Lung (tissue), 11 donors: ENCODE measurements at regions not wholly inside any gene's neighbourhood (a gene's known extent, or its start where the extent isn't known, plus 50 kb on each side); places are given as distances from the start of the nearest gene placed in this dataset.
"Not testable (repeated sequence)": the region's sequence is repeated elsewhere in the genome, so short reads cannot be mapped to it uniquely, and the experiment has no call there.

Experiments
- ATAC-seq: fragments of 200-7000 bp; cut with Tn5 transposase; one replicate; pipeline ENCODE4 v1.9.1; 2020; ENCODE audit warnings: moderate number of reproducible peaks; ENCODE audit not compliant: insufficient read depth, low FRiP score
- DNase-seq, 3 donors: peaks; one replicate each; pipeline ENCODE4 v3.0.0-alpha.2; 2013 to 2017
- H3K27ac ChIP-seq, 2 donors: one replicate each; pipeline ENCODE4 v1.5.1; 2013; ENCODE audit warnings: mild to moderate bottlenecking in 2 of 2, moderate library complexity in 2 of 2, control low read depth in 1 of 2, inconsistent platforms in 1 of 2, low read depth in 1 of 2, low read length in 1 of 2
- H3K27me3 ChIP-seq, 3 donors: one replicate each; pipeline ENCODE4 v1.5.1; 2013; ENCODE audit warnings: low read length in 2 of 3; ENCODE audit not compliant: control insufficient read depth in 3 of 3, insufficient read depth in 3 of 3
- H3K36me3 ChIP-seq, 4 donors: one replicate each; pipeline ENCODE4 v1.5.1; 2013; ENCODE audit warnings: low read length in 4 of 4, mild to moderate bottlenecking in 1 of 4, moderate library complexity in 1 of 4; ENCODE audit not compliant: control insufficient read depth in 4 of 4, insufficient read depth in 4 of 4
- H3K4me1 ChIP-seq, 5 donors: one replicate each; pipeline ENCODE4 v1.5.1; 2013; ENCODE audit warnings: low read length in 5 of 5, mild to moderate bottlenecking in 2 of 5, moderate library complexity in 1 of 5; ENCODE audit not compliant: control insufficient read depth in 5 of 5, insufficient read depth in 5 of 5
- H3K4me3 ChIP-seq: one replicate; pipeline ENCODE4 v1.5.1; 2013; ENCODE audit warnings: mild to moderate bottlenecking, control low read depth, moderate library complexity
- H3K9ac ChIP-seq, 2 donors: one replicate each; pipeline ENCODE4 v1.5.1; 2013; ENCODE audit warnings: low read length in 2 of 2, control low read depth in 1 of 2; ENCODE audit not compliant: insufficient read depth in 1 of 2
- H3K9me3 ChIP-seq, 4 donors: one replicate each; pipeline ENCODE4 v1.5.1; 2013; ENCODE audit warnings: low read length in 3 of 4, mild to moderate bottlenecking in 1 of 4, moderate library complexity in 1 of 4; ENCODE audit not compliant: control insufficient read depth in 4 of 4, insufficient read depth in 3 of 4
- WGBS, 2 donors: extraction: QIAGEN DNeasy Blood & Tissue Kit; methylation state at CpG; one replicate each; pipeline ENCODE4 v1.1.7; 2013; 5-methylcytosine and 5-hydroxymethylcytosine counted together
- TF ChIP-seq, protein P1 (sequence below): IDR thresholded peaks from 2 replicates; pipeline ENCODE4 v1.5.1; 2012; ENCODE audit warnings: mild to moderate bottlenecking; ENCODE audit errors: control extremely low read depth, extremely low read depth
- donor health status: control.
- donor health status: control.
- donor health status: Bipolar disorder and iron deficiency.
- donor health status: healthy.
- donor health status: DM: yes; HTN: yes; CAD: no.

DNA sequence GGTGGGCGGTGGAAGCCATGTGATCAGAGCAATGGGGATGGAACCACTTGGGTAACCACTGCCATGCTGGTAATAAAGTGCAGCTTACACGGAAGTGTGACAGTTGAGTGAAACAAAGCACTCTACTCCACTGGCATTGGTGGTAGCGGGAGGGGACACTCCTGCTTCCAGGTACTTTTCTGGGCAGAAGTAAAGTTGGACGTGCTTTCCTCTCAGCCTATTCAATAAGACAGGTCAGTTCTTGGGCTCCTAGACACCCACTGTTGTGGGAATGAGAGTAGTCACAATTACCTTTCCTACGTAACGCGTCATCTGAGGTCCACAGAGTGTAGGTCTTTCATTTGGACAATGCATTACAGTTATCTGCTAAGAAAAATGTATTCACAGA is 51.7 kb upstream of the CHD2 start:
- Histone ChIP-seq H3K9ac (no peak overlapping the region), H3K27ac (no peak overlapping the region), H3K36me3 (no peaks in the 10 kb centered on the region), H3K27me3 (no peaks in the 10 kb centered on the region), H3K4me3 (no peak overlapping the region), H3K9me3 (no peaks in the 10 kb centered on the region), H3K4me1 (peaks cover 2 to 10% (median 8%) of the 10 kb centered on the region in 5 donors)
- ATAC-seq (no peak), DNase-seq (no peak)
- WGBS, 2 donors: 89 to 94% methylated on average over 7 of the region's 7 CpGs
- TF ChIP-seq, protein P1, sequence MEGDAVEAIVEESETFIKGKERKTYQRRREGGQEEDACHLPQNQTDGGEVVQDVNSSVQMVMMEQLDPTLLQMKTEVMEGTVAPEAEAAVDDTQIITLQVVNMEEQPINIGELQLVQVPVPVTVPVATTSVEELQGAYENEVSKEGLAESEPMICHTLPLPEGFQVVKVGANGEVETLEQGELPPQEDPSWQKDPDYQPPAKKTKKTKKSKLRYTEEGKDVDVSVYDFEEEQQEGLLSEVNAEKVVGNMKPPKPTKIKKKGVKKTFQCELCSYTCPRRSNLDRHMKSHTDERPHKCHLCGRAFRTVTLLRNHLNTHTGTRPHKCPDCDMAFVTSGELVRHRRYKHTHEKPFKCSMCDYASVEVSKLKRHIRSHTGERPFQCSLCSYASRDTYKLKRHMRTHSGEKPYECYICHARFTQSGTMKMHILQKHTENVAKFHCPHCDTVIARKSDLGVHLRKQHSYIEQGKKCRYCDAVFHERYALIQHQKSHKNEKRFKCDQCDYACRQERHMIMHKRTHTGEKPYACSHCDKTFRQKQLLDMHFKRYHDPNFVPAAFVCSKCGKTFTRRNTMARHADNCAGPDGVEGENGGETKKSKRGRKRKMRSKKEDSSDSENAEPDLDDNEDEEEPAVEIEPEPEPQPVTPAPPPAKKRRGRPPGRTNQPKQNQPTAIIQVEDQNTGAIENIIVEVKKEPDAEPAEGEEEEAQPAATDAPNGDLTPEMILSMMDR: no peak

DNA sequence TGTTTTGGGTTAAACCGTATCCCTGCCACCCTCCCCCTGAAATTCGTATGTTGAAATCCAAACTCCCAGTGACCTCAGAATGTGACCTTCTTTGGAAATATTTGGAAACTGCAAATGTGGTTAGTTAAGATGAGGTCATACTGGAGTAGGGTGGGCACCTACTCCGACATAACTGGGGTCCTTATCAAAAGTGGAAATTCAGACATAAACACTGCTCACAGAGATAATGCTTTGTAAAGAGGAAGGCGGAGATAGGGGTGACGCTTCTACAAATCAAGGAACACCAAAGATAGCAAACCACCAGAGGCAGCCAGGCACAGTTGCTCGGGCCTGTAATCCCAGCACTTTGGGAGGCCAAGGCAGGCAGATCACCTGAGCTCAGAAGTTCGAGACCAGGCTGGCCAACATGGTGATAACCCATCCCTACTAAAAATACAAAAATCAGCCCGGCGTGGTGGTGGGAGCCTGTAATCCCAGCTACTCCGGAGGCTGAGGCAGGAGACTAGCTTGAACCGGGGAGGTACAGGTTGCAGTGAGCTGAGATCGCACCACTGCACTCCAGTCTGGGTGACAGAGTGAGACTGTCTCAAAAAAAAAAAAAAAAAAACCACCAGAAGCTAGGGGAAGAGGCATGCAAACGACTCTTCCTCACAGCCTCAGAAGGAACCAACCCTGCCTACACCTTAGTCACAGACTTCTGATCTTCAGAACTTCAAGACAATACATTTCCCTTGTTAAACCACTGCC is 51.1 kb upstream of the CHD2 start:
- no peak for ATAC-seq

DNA sequence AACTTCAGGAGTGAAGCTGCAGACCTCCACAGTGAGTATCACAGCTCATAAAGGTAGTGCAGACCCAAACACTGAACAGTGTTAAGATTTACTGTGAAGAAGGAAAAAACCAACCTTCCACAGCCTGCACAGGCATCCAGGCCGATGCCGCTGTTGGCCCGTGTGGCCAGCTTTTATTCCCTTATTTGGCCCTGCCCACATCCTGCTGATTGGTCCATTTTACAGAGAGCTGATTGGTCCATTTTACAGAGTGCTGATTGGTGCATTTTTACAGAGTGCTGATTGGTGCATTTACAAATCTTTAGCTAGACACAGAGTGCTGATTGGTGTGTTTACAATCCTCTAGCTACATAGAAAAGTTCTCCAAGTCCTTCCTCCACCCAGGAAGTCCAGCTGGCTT is 49.9 kb upstream of the CHD2 start:
- H3K4me1 ChIP-seq, DNase-seq, H3K9ac ChIP-seq, H3K27ac ChIP-seq, H3K9me3 ChIP-seq, H3K4me3 ChIP-seq, H3K27me3 ChIP-seq, H3K36me3 ChIP-seq, ATAC-seq: not testable (repeated sequence)
- 95% methylated on average over 3 of the region's 3 CpGs for whole genome bisulfite sequencing, 2 donors

More for the DNA sequence above, 51.1 kb upstream of the CHD2 start:
- H3K9me3 ChIP-seq: no peaks in the 10 kb centered on the region
- TF ChIP-seq, protein P1: no peak
- no peaks in the 10 kb centered on the region for H3K27me3 ChIP-seq
- H3K4me1 ChIP-seq: peaks cover 2 to 10% (median 8%) of the 10 kb centered on the region in 5 donors
- no peak overlapping the region for H3K9ac ChIP-seq
- peak in 2 of 3 donors; percentile 59 for DNase-seq
- H3K4me3 ChIP-seq: no peak overlapping the region
- 60 to 62% methylated on average over 13 of the region's 13 CpGs for WGBS, 2 donors
- no peaks in the 10 kb centered on the region for H3K36me3 ChIP-seq
- no peak overlapping the region for H3K27ac ChIP-seq
